NB4 (cell line): ENCODE measurements at regions not wholly inside any gene's neighbourhood (a gene's known extent, or its start where the extent isn't known, plus 50 kb on each side); places are given as distances from the start of the nearest gene placed in this dataset.

ENCODE experiments used
- MYC ChIP-seq: IDR thresholded peaks from 2 replicates; pipeline ENCODE4 v1.6.1; 2011; ENCODE audit warnings: low read depth, low read length
- POLR2A ChIP-seq: IDR thresholded peaks from 2 replicates; pipeline ENCODE4 v1.6.1; 2011; ENCODE audit warnings: mild to moderate bottlenecking; ENCODE audit not compliant: insufficient read length; ENCODE audit errors: extremely low read depth
- TF ChIP-seq, protein P1 (sequence below): IDR thresholded peaks from one replicate; pipeline ENCODE4 v1.5.1; 2012; ENCODE audit warnings: low read depth, low read length

DNA sequence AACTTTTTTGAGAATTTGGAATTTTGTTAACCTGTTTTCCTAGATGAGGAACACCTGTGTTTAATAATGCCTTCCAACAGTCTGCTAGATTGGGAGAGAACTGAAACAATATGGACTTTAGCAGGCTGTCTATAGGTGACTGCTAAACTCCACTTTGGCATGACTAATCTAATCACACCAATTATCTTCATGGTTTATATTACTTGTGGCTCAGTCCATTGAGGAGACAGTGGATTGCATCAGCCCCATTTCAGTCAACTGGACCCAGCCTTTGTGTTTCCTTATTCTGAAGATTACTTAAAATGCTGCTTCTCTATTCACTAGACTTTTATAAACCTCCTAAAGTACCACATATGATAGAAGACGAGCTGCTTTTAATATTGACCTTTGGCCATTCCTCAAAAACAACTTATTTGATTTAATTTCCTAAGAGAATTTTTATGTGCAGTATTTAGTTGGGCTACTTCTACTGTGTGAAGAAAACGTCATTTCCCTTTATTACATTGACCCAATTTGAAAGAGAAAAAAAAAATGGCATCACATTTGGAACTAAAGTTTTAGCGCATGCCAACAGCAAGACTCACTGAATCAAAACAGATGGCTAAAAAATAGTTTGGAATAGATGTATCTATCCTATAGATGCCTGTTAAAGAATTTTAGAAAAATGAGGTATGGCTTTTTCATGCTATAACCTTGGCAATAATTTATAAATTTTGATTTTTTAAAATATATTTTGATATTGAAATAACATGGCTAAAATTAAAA is 295.8 kb downstream of the NDFIP2 start:
- TF ChIP-seq, protein P1, sequence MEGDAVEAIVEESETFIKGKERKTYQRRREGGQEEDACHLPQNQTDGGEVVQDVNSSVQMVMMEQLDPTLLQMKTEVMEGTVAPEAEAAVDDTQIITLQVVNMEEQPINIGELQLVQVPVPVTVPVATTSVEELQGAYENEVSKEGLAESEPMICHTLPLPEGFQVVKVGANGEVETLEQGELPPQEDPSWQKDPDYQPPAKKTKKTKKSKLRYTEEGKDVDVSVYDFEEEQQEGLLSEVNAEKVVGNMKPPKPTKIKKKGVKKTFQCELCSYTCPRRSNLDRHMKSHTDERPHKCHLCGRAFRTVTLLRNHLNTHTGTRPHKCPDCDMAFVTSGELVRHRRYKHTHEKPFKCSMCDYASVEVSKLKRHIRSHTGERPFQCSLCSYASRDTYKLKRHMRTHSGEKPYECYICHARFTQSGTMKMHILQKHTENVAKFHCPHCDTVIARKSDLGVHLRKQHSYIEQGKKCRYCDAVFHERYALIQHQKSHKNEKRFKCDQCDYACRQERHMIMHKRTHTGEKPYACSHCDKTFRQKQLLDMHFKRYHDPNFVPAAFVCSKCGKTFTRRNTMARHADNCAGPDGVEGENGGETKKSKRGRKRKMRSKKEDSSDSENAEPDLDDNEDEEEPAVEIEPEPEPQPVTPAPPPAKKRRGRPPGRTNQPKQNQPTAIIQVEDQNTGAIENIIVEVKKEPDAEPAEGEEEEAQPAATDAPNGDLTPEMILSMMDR: no peak
- TF ChIP-seq POLR2A (no peak), MYC (no peak)
